Heart right ventricle (tissue), 16 donors: ENCODE measurements at regions not wholly inside any gene's neighbourhood (a gene's known extent, or its start where the extent isn't known, plus 50 kb on each side); places are given as distances from the start of the nearest gene placed in this dataset.

Experiments used
- ATAC-seq, 8 donors: fragments of 200-7000 bp; cut with Tn5 transposase; one replicate each; pipeline ENCODE4 v1.9.1; 2020; ENCODE audit warnings: mild to moderate bottlenecking in 8 of 8, moderate library complexity in 8 of 8, moderate number of reproducible peaks in 1 of 8
- DNase-seq, 2 donors: peaks; one replicate each; pipeline ENCODE4 v3.0.0-alpha.2; 2020
- H3K27ac ChIP-seq, 10 donors: fragments of 200-600 bp; sonication (generic) in 2 of 10; one replicate each; pipeline versions ENCODE4 v1.5.0 to v1.8.0; 2020 to 2022; ENCODE audit warnings: mild to moderate bottlenecking in 3 of 10
- H3K27me3 ChIP-seq, 7 donors: fragments of 200-600 bp; one replicate each; pipeline ENCODE4 v1.8.0; 2021 to 2022; ENCODE audit warnings: mild to moderate bottlenecking in 2 of 7
- H3K36me3 ChIP-seq, 9 donors: fragments of 200-600 bp; sonication (generic) in 1 of 9; one replicate each; pipeline versions ENCODE4 v1.5.0 to v1.8.0; 2020 to 2022; ENCODE audit warnings: mild to moderate bottlenecking in 2 of 9
- H3K4me1 ChIP-seq, 9 donors: fragments of 200-600 bp; sonication (generic) in 1 of 9; one replicate each; pipeline versions ENCODE4 v1.5.0 to v1.8.0; 2020 to 2022; ENCODE audit warnings: mild to moderate bottlenecking in 4 of 9
- H3K4me3 ChIP-seq, 10 donors: fragments of 200-600 bp; sonication (generic) in 2 of 10; one replicate each; pipeline versions ENCODE4 v1.5.0 to v1.8.0; 2020 to 2022; ENCODE audit warnings: mild to moderate bottlenecking in 7 of 10, moderate library complexity in 2 of 10
- H3K9me3 ChIP-seq, 11 donors: fragments of 200-600 bp in 10 of 11; sonication (generic) in 2 of 11; one replicate each; pipeline versions ENCODE4 v1.5.0 to v1.8.0; 2013 to 2022; ENCODE audit warnings: mild to moderate bottlenecking in 2 of 11, control low read depth in 1 of 11, moderate library complexity in 1 of 11
- CTCF ChIP-seq, 9 donors: fragments of 200-600 bp; sonication (generic) in 2 of 9; IDR thresholded peaks; one replicate each; pipeline versions ENCODE4 v1.5.0 to v1.8.0; 2021 to 2022; ENCODE audit warnings: antibody characterized with exemption in 9 of 9, mild to moderate bottlenecking in 5 of 9, moderate library complexity in 1 of 9
- WGBS, 2 donors: extraction: QIAGEN DNeasy Blood & Tissue Kit; methylation state at CpG; one replicate each; pipeline ENCODE4 v1.1.7; 2013; ENCODE audit warnings: inconsistent platforms in 1 of 2; 5-methylcytosine and 5-hydroxymethylcytosine counted together
- intact Hi-C, 10 donors: fragments of 100-400 bp; cut with DNase I; formaldehyde crosslinking; loops; one replicate each; pipeline versions ENCODE4 v1.11.1 to v1.14.2; 2022
- donor health status: Arrhythmogenic right ventricular cardiomyopathy.
- donor health status: ischemic (EF 13 %, LVEDD 7.1; RV severe dilation, severe dysfunction).
- donor health status: healthy with polysubstance abuse.
- donor health status: DM: no; HTN: yes; CAD: no.
- donor health status: DM: no; HTN: no; CAD: no.
- donor health status: ischemic (EF 25% LVEDD 6.9; RV normal size, moderate dysfunction).
- donor health status: ischemic (EF 25% LVEDD 5.7; RV mildly dilated, moderate dysfunction).
- donor health status: healthy.
- donor health status: DM: yes; HTN: yes; CAD: no.
- donor health status: Ischemic cardiomyopathy.
- donor health status: ischemic (EF 35%, LVEDD 5.7; RV mildly dilated, moderate dysfunction).
- donor health status: nonischemic (EF 11% LVEDD 7.7; RV severe dilation, severe dysfunction).
- donor health status: DM: yes; HTN: yes; CAD: no.
- donor health status: PGD.
- donor health status: ischemic (EF 29% LVEDD 5.4; RV normal size, mild dysfunction).
- donor health status: nonischemic (EF 23%, LVEDD 6.1; RV moderate dilation, normal function).

GRCh38 chr11:128324051-128324481 lies 263.3 kb downstream of the ETS1 start:
- H3K4me3 ChIP-seq = no peak overlapping the region
- no peaks in the 10 kb centered on the region for H3K9me3 ChIP-seq
- no peaks in the 10 kb centered on the region for H3K27me3 ChIP-seq
- TF ChIP-seq CTCF (IDR thresholded peaks at IDR 0.05) = no peak
- H3K27ac ChIP-seq = peak overlapping the region in 1 of 10 donors; percentile 77
- peaks cover 0 to 29% (median 15%) of the 10 kb centered on the region in 9 donors for H3K4me1 ChIP-seq
- ATAC-seq = no peak
- intact Hi-C loops = loop anchor here in 1 of 10 donors (10.0 kb wide), 1 partner anchor 141 kb away; no protein-coding TSS in a partner anchor
- no peaks in the 10 kb centered on the region for H3K36me3 ChIP-seq
- WGBS, 2 donors = 81 to 87% methylated on average over 9 of the region's 9 CpGs
- no peak for DNase-seq

- ATAC-seq = peak in 7 of 8 donors; percentile 26 to 58 (median 44)
- DNase-seq = peak in 1 of 2 donors; percentile 32
- Histone ChIP-seq H3K4me1 (peaks cover 0 to 28% (median 8%) of the 10 kb centered on the region in 9 donors), H3K4me3 (no peak overlapping the region), H3K9me3 (no peaks in the 10 kb centered on the region), H3K36me3 (no peaks in the 10 kb centered on the region), H3K27me3 (no peaks in the 10 kb centered on the region), H3K27ac (peak overlapping the region in 1 of 10 donors; percentile 77)
- WGBS, 2 donors = 69 to 73% methylated on average over 2 of the region's 2 CpGs
- intact Hi-C loops = loop anchor here in 1 of 10 donors (10.0 kb wide), 1 partner anchor 141 kb away; no protein-coding TSS in a partner anchor
- TF ChIP-seq CTCF (IDR thresholded peaks at IDR 0.05) = peak in 7 of 9 donors; percentile 25 to 60 (median 45)
Measured at GRCh38 chr11:128323381-128323780, 264.0 kb downstream of the ETS1 start.

GRCh38 chr11:128318856-128319474 lies 268.4 kb downstream of the ETS1 start:
- Histone ChIP-seq H3K9me3 (peaks cover 0 to 22% (median 5%) of the 10 kb centered on the region in 11 donors), H3K36me3 (no peaks in the 10 kb centered on the region), H3K27me3 (no peaks in the 10 kb centered on the region), H3K27ac (peak overlapping the region in 1 of 10 donors; percentile 13), H3K4me1 (peaks cover 0 to 32% (median 6%) of the 10 kb centered on the region in 9 donors), H3K4me3 (no peak overlapping the region)
- 82 to 86% methylated on average over 8 of the region's 8 CpGs for WGBS, 2 donors
- ATAC-seq = peak in 2 of 8 donors; percentile 19 to 28
- intact Hi-C loops = no loop called here
- no peak for TF ChIP-seq CTCF (IDR thresholded peaks at IDR 0.05)
- no peak for DNase-seq

- ATAC-seq (no peak), DNase-seq (no peak)
- no peaks in the 10 kb centered on the region for H3K36me3 ChIP-seq
- H3K27me3 ChIP-seq = no peaks in the 10 kb centered on the region
- peaks cover 0 to 19% (median 0%) of the 10 kb centered on the region in 9 donors for H3K4me1 ChIP-seq
- no peak overlapping the region for H3K27ac ChIP-seq
- peaks cover 0 to 29% (median 6%) of the 10 kb centered on the region in 11 donors for H3K9me3 ChIP-seq
- WGBS, 2 donors = 65 to 79% methylated on average over 4 of the region's 4 CpGs
- no peak for TF ChIP-seq CTCF (IDR thresholded peaks at IDR 0.05)
- intact Hi-C loops = no loop called here
- no peak overlapping the region for H3K4me3 ChIP-seq
Measured at GRCh38 chr11:128316541-128317227, 270.7 kb downstream of the ETS1 start.
